ENCODE measurements at regions not wholly inside any gene's neighbourhood (a gene's known extent, or its start where the extent isn't known, plus 50 kb on each side); places are given as distances from the start of the nearest gene placed in this dataset.

DNA sequence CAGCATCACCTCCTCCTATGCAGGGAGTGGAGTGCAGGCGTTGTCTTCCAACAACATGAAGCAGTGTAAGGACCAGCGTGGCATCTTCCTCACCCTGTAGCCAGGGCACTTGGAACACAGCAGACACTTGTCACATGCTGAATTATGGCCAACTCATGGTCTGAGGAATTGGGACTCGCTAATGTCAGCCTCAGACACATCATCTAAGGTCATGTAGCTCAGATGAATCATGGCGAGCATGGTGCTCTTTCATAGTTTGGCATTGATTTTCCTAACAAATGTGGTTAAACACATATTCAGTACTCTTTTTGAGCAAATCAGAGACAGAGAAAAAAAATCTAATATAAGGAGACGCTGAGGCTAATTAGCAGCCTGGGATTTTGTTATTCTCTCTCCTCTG lies 99.6 kb upstream of the SGCG start:
- no peak overlapping the region for H3K14ac ChIP-seq (ENCODE audit: insufficient read length)
- no peaks in the 10 kb centered on the region; a peak in 2 of 7 replicates for H3K27me3 ChIP-seq (replicated peaks in 1 of 4; ENCODE audit: control insufficient read depth in 3 of 4, extremely low read depth in 1 of 4, insufficient read depth in 3 of 4, low read length in 3 of 4)
- H3K9ac ChIP-seq (replicated peaks in 1 of 4; ENCODE audit: extremely low read depth in 1 of 4, low read depth in 3 of 4, low read length in 3 of 4) = no peak overlapping the region
- DNase-seq (ENCODE audit: low read depth in 1 of 2, low spot score in 2 of 2) (no peak), FAIRE-seq (no peak)
- H4K5ac ChIP-seq (ENCODE audit: insufficient read length, low read depth, low read length) = no peak overlapping the region
- no peak overlapping the region for H3K23ac ChIP-seq (ENCODE audit: insufficient read length)
- H2AFZ ChIP-seq (ENCODE audit: low read length) = no peak overlapping the region
- TF ChIP-seq BACH1 (IDR thresholded peaks at IDR 0.05; ENCODE audit: low read length) (no peak), TEAD4 (IDR thresholded peaks at IDR 0.05; ENCODE audit: low read depth, low read length) (no peak), TBP (IDR thresholded peaks at IDR 0.05; ENCODE audit: low read depth, low read length) (no peak), SIX5 (IDR thresholded peaks at IDR 0.05; ENCODE audit: low read depth, low read length) (no peak)
- TF ChIP-seq, protein P1, sequence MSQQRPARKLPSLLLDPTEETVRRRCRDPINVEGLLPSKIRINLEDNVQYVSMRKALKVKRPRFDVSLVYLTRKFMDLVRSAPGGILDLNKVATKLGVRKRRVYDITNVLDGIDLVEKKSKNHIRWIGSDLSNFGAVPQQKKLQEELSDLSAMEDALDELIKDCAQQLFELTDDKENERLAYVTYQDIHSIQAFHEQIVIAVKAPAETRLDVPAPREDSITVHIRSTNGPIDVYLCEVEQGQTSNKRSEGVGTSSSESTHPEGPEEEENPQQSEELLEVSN (IDR thresholded peaks at IDR 0.05) = no peak
- TF ChIP-seq, protein P2, sequence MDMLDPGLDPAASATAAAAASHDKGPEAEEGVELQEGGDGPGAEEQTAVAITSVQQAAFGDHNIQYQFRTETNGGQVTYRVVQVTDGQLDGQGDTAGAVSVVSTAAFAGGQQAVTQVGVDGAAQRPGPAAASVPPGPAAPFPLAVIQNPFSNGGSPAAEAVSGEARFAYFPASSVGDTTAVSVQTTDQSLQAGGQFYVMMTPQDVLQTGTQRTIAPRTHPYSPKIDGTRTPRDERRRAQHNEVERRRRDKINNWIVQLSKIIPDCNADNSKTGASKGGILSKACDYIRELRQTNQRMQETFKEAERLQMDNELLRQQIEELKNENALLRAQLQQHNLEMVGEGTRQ (IDR thresholded peaks at IDR 0.05; ENCODE audit: low read length) = no peak
- no peak overlapping the region for H3K56ac ChIP-seq (replicated peaks; ENCODE audit: insufficient read length, low read depth, low read length)
- CTCF ChIA-PET (ENCODE audit: partially characterized antibody) = interaction anchor here (0.8 kb wide), 1 partner anchor 137 kb away, joined by 3 read pairs; no protein-coding TSS in a partner anchor
- no peaks in the 10 kb centered on the region for H3K4me1 ChIP-seq (replicated peaks in 1 of 4; ENCODE audit: control insufficient read depth in 3 of 4, insufficient read depth in 4 of 4, low read length in 3 of 4)
- H2AK5ac ChIP-seq (ENCODE audit: low read depth, low read length) = no peak overlapping the region
- no peak overlapping the region for H4K8ac ChIP-seq (ENCODE audit: extremely low read depth, insufficient read depth, low read length)
- H2BK120ac ChIP-seq (replicated peaks; ENCODE audit: low read depth, low read length) = no peak overlapping the region
- H4K91ac ChIP-seq (replicated peaks; ENCODE audit: insufficient read length, low read length) = no peak overlapping the region
- no peak overlapping the region for H2BK12ac ChIP-seq (ENCODE audit: low read depth, low read length)
- POLR2A ChIA-PET (ENCODE audit: partially characterized antibody) = no interaction called here
- H3K4ac ChIP-seq (replicated peaks; ENCODE audit: insufficient read length, low read depth, low read length) = no peak overlapping the region
- no peaks in the 10 kb centered on the region for H3K79me2 ChIP-seq (ENCODE audit: control insufficient read depth in 1 of 2, insufficient read depth in 2 of 2, low read length in 2 of 2)
- H3K27ac ChIP-seq (ENCODE audit: low read depth, low read length) = no peak overlapping the region
- no peaks in the 10 kb centered on the region for H3K23me2 ChIP-seq (ENCODE audit: low read depth, low read length)
- no peaks in the 10 kb centered on the region for H4K20me1 ChIP-seq (replicated peaks in 1 of 2; ENCODE audit: control insufficient read depth in 1 of 2, insufficient read depth in 2 of 2, low read length in 2 of 2)
- no peak overlapping the region for H2BK15ac ChIP-seq (ENCODE audit: low read length)
- H3K9me3 ChIP-seq (ENCODE audit: insufficient read depth in 2 of 2, low read depth in 1 of 2, low read length in 1 of 2) = no peaks in the 10 kb centered on the region
- H2BK5ac ChIP-seq (ENCODE audit: low read depth, low read length) = no peak overlapping the region
- no peak overlapping the region for H3K4me2 ChIP-seq (ENCODE audit: insufficient read depth in 1 of 2, low read depth in 2 of 2, low read length in 2 of 2)
- WGBS, 2 experiments (ENCODE audit: extremely low coverage in 1 of 2, insufficient coverage in 1 of 2, insufficient read length in 1 of 2, insufficient replicate concordance in 2 of 2, low coverage in 1 of 2, low lambda C conversion rate in 2 of 2, missing lambda C conversion rate in 1 of 2) = 91% methylated on average over 5 of the region's 5 CpGs; no CpG with 5 or more reads in 1 of the 2 experiments
- H3K18ac ChIP-seq (ENCODE audit: extremely low read depth, low read length) = no peak overlapping the region
- no peaks in the 10 kb centered on the region for H3K36me3 ChIP-seq (ENCODE audit: control insufficient read depth in 2 of 4, insufficient read depth in 4 of 4, low read length in 3 of 4)
- no peaks in the 10 kb centered on the region for H3K79me1 ChIP-seq (ENCODE audit: low read depth, low read length)
- no peak overlapping the region for H2BK20ac ChIP-seq (ENCODE audit: low read length)
- no peak overlapping the region for H3K4me3 ChIP-seq (ENCODE audit: extremely low read depth in 1 of 4, insufficient read depth in 2 of 4, low read depth in 3 of 4, low read length in 4 of 4)
